Lung (tissue), 11 donors: ENCODE measurements at regions not wholly inside any gene's neighbourhood (a gene's known extent, or its start where the extent isn't known, plus 50 kb on each side); places are given as distances from the start of the nearest gene placed in this dataset.

Experiments used
- ATAC-seq: fragments of 200-7000 bp; cut with Tn5 transposase; one replicate; pipeline ENCODE4 v1.9.1; 2020; ENCODE audit warnings: moderate number of reproducible peaks; ENCODE audit not compliant: insufficient read depth, low FRiP score
- DNase-seq, 3 donors: peaks; one replicate each; pipeline ENCODE4 v3.0.0-alpha.2; 2013 to 2017
- H3K27ac ChIP-seq, 2 donors: one replicate each; pipeline ENCODE4 v1.5.1; 2013; ENCODE audit warnings: mild to moderate bottlenecking in 2 of 2, moderate library complexity in 2 of 2, control low read depth in 1 of 2, inconsistent platforms in 1 of 2, low read depth in 1 of 2, low read length in 1 of 2
- H3K27me3 ChIP-seq, 3 donors: one replicate each; pipeline ENCODE4 v1.5.1; 2013; ENCODE audit warnings: low read length in 2 of 3; ENCODE audit not compliant: control insufficient read depth in 3 of 3, insufficient read depth in 3 of 3
- H3K36me3 ChIP-seq, 4 donors: one replicate each; pipeline ENCODE4 v1.5.1; 2013; ENCODE audit warnings: low read length in 4 of 4, mild to moderate bottlenecking in 1 of 4, moderate library complexity in 1 of 4; ENCODE audit not compliant: control insufficient read depth in 4 of 4, insufficient read depth in 4 of 4
- H3K4me1 ChIP-seq, 5 donors: one replicate each; pipeline ENCODE4 v1.5.1; 2013; ENCODE audit warnings: low read length in 5 of 5, mild to moderate bottlenecking in 2 of 5, moderate library complexity in 1 of 5; ENCODE audit not compliant: control insufficient read depth in 5 of 5, insufficient read depth in 5 of 5
- H3K4me3 ChIP-seq: one replicate; pipeline ENCODE4 v1.5.1; 2013; ENCODE audit warnings: mild to moderate bottlenecking, control low read depth, moderate library complexity
- H3K9ac ChIP-seq, 2 donors: one replicate each; pipeline ENCODE4 v1.5.1; 2013; ENCODE audit warnings: low read length in 2 of 2, control low read depth in 1 of 2; ENCODE audit not compliant: insufficient read depth in 1 of 2
- H3K9me3 ChIP-seq, 4 donors: one replicate each; pipeline ENCODE4 v1.5.1; 2013; ENCODE audit warnings: low read length in 3 of 4, mild to moderate bottlenecking in 1 of 4, moderate library complexity in 1 of 4; ENCODE audit not compliant: control insufficient read depth in 4 of 4, insufficient read depth in 3 of 4
- CTCF ChIP-seq: IDR thresholded peaks from 2 replicates; pipeline ENCODE4 v1.5.1; 2012; ENCODE audit warnings: mild to moderate bottlenecking; ENCODE audit errors: control extremely low read depth, extremely low read depth
- WGBS, 2 donors: extraction: QIAGEN DNeasy Blood & Tissue Kit; methylation state at CpG; one replicate each; pipeline ENCODE4 v1.1.7; 2013; 5-methylcytosine and 5-hydroxymethylcytosine counted together
- donor health status: control.
- donor health status: control.
- donor health status: Bipolar disorder and iron deficiency.
- donor health status: healthy.
- donor health status: DM: yes; HTN: yes; CAD: no.

DNA sequence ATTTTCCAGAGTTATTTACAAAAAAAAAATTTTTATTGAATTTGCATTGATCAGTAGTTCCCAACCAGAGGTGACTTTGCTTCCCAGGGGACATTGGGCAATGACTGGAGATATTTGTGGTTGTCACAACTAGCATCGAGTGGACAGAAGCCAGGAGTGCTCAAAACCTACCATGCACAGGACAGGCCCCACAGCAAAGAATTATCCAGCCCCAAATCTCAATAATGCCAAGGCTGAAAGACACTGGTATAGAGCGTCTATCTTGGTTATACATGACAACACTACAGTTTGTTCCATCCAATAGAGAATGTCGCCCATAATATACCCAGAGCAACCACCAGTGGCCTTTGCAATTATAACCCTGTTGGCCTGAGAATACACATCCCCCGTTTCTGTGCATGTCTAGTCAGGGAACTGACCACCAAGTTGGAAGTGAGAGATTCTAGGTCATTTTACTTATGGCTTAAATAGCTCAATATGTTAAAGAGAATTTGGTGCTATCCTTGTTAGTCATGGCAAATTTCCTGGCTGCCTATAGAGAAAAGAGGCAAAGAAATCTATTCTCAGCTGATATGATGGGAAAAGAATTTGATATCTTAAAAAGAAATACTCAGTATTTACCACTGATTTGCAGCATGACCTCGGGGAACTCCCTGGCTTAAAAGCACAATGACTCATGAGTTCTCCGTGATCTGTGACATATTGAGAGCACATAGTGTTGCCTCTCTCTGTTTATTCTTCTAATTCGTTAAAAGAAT, 76.0 kb upstream of the ADTRP start:
- H3K27ac ChIP-seq, result no peak overlapping the region
- no peaks in the 10 kb centered on the region for H3K9me3 ChIP-seq
- peak in 1 of 3 donors; percentile 52 for DNase-seq
- H3K4me3 ChIP-seq, result no peak overlapping the region
- no peaks in the 10 kb centered on the region for H3K36me3 ChIP-seq
- no peak overlapping the region for H3K9ac ChIP-seq
- no peak for TF ChIP-seq CTCF
- ATAC-seq, result peak; percentile 47
- H3K4me1 ChIP-seq, result peaks cover 0 to 17% (median 3%) of the 10 kb centered on the region in 5 donors
- H3K27me3 ChIP-seq, result no peaks in the 10 kb centered on the region
- 50 to 58% methylated on average over 7 of the region's 7 CpGs for WGBS, 2 donors

DNA sequence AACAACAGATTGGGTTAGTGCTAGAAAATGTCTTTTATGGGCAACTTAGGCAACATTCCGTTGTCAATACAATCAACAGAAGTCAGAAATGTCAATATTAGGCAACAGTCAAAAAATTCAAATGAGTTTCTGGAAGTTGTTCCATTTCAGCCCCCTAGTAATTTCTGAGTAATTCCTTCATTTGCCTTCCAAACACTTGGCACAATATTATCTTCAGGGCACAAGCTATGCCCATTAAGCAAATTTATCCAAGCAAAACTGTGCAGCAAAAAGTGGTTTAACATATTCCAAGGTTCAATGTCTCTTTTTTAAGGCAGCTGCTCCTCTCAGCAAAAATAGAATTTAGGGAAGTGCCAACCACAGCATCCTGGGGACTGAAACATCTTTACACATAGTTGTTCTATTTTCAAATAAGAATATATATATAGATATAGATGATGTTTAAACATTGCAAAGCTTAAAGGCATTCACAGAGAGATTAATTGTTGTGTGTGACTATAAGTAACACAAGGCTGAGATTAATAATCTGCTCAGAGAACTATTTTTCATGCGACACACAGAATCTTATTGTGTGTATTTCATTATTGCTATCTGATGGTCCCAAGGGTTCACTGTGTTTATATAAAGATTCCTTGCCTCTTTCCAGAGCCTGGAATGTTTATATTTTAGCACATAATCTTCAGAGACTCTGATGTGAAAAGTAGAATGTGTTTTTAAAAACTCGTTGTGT, 75.2 kb upstream of the ADTRP start:
- peaks cover 0 to 25% (median 9%) of the 10 kb centered on the region in 5 donors for H3K4me1 ChIP-seq
- no peaks in the 10 kb centered on the region for H3K9me3 ChIP-seq
- H3K27me3 ChIP-seq, result no peaks in the 10 kb centered on the region
- no peak overlapping the region for H3K27ac ChIP-seq
- no peak for ATAC-seq
- WGBS, 2 donors, result 43 to 54% methylated on average over 3 of the region's 3 CpGs
- H3K9ac ChIP-seq, result no peak overlapping the region
- H3K36me3 ChIP-seq, result no peaks in the 10 kb centered on the region
- DNase-seq, result peak in 2 of 3 donors; percentile 82 to 85
- no peak overlapping the region for H3K4me3 ChIP-seq
- TF ChIP-seq CTCF, result no peak

DNA sequence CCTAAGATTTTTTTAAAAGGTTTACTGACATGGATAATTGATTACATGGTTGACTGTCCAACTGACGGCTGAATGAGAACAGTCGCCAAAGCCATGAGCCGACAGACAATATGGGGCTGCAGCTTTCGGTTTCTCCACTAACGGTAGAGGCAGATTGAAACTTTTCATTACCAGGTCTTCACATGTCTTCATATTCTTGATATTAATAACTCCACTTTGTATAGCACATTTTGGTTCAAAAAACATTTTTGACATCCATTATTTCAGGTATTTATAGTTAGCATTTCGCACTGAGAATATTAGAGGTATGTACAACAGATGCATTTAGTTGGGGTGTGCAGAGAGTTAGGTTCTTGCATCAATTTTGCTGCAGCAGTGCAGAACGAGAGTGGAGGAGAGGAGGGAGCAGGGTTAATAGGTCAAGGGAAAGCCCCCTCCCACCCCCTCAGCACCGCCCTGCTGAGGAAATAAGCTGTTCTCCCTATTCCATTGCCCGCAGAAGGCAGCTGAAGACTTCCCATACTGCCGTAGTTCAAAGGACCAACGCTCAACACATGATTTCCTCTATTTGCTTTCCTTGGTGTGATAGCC, 73.6 kb upstream of the ADTRP start:
- 65 to 73% methylated on average over 11 of the region's 11 CpGs for WGBS, 2 donors
- Histone ChIP-seq H3K4me3 (no peak overlapping the region), H3K4me1 (peaks cover 1 to 34% (median 10%) of the 10 kb centered on the region in 5 donors), H3K27me3 (no peaks in the 10 kb centered on the region), H3K36me3 (no peaks in the 10 kb centered on the region), H3K27ac (no peak overlapping the region), H3K9ac (no peak overlapping the region), H3K9me3 (no peaks in the 10 kb centered on the region)
- no peak for TF ChIP-seq CTCF
- no peak for ATAC-seq
- no peak for DNase-seq
